MM.1S (cell line): ENCODE measurements at regions not wholly inside any gene's neighbourhood (a gene's known extent, or its start where the extent isn't known, plus 50 kb on each side); places are given as distances from the start of the nearest gene placed in this dataset.

Source experiments
- DNase-seq: peaks from one replicate; pipeline ENCODE4 v3.0.0-alpha.2; 2015
- H2AFZ ChIP-seq: fragments of 300-600 bp; sonication (generic); 2 replicates; pipeline ENCODE4 v1.6.0; 2016; ENCODE audit warnings: antibody characterized with exemption, low read length
- H3F3A ChIP-seq: fragments of 300-600 bp; sonication (generic); 2 replicates; pipeline ENCODE4 v1.6.1; 2016; ENCODE audit warnings: mild to moderate bottlenecking, antibody characterized with exemption, low read length, moderate library complexity, mixed read lengths; ENCODE audit not compliant: insufficient read depth
- H3K27ac ChIP-seq: fragments of 300-600 bp; sonication (generic); 2 replicates; pipeline ENCODE4 v1.5.1; 2016; ENCODE audit warnings: mild to moderate bottlenecking, low read length
- H3K27me3 ChIP-seq: fragments of 300-600 bp; sonication (generic); replicated peaks from 2 replicates; pipeline ENCODE4 v1.6.0; 2016; ENCODE audit warnings: low read length; ENCODE audit not compliant: insufficient read depth
- H3K36me3 ChIP-seq: fragments of 300-600 bp; sonication (generic); replicated peaks from 2 replicates; pipeline ENCODE4 v1.6.1; 2016; ENCODE audit warnings: mild to moderate bottlenecking, low read length, mixed read lengths; ENCODE audit not compliant: insufficient read depth
- H3K4me1 ChIP-seq: fragments of 300-600 bp; sonication (generic); 2 replicates; pipeline ENCODE4 v1.6.1; 2016; ENCODE audit warnings: low read length, mixed read lengths
- H3K4me2 ChIP-seq: fragments of 300-600 bp; sonication (generic); 2 replicates; pipeline ENCODE4 v1.6.0; 2016; ENCODE audit warnings: low read depth, low read length
- H3K4me3 ChIP-seq: fragments of 300-600 bp; sonication (generic); 2 replicates; pipeline ENCODE4 v1.5.1; 2016; ENCODE audit warnings: low read length, mixed read lengths
- H3K79me2 ChIP-seq: fragments of 300-600 bp; sonication (generic); 2 replicates; pipeline ENCODE4 v1.6.1; 2016; ENCODE audit warnings: mixed run types, low read length, mixed read lengths
- H3K9ac ChIP-seq: fragments of 300-600 bp; sonication (generic); 2 replicates; pipeline ENCODE4 v1.6.1; 2016; ENCODE audit warnings: low read length, mixed read lengths
- H3K9me2 ChIP-seq: fragments of 300-600 bp; sonication (generic); replicated peaks from 2 replicates; pipeline ENCODE4 v1.6.1; 2016; ENCODE audit warnings: mild to moderate bottlenecking, low read length, mixed read lengths; ENCODE audit not compliant: insufficient read depth
- H3K9me3 ChIP-seq: fragments of 300-600 bp; sonication (generic); replicated peaks from 2 replicates; pipeline ENCODE4 v1.6.1; 2016; ENCODE audit warnings: mild to moderate bottlenecking, low read length, mixed read lengths; ENCODE audit not compliant: insufficient read depth
- H4K20me1 ChIP-seq: fragments of 300-600 bp; sonication (generic); 2 replicates; pipeline ENCODE4 v1.6.1; 2016; ENCODE audit warnings: mild to moderate bottlenecking, low read length, moderate library complexity, mixed read lengths; ENCODE audit not compliant: insufficient read depth
- CTCF ChIP-seq: fragments of 300-600 bp; sonication (generic); IDR thresholded peaks from 2 replicates; pipeline ENCODE4 v1.5.1; 2016; ENCODE audit warnings: antibody characterized with exemption, low read length, mixed read lengths
- EZH2 ChIP-seq: fragments of 300-600 bp; sonication (generic); optimal IDR thresholded peaks from 2 replicates; pipeline ENCODE3; 2017; ENCODE audit warnings: low read depth, mild to moderate bottlenecking, antibody characterized with exemption, low read length, mixed read lengths
- EZH2phosphoT487 ChIP-seq: fragments of 300-600 bp; sonication (generic); IDR thresholded peaks from 2 replicates; pipeline ENCODE4 v1.6.1; 2018; ENCODE audit warnings: antibody characterized with exemption, low read length

GRCh38 chr2:146764301-146764700, 1080.5 kb upstream of the ACVR2A start:
- Histone ChIP-seq H3K9ac (no peak overlapping the region), H3K4me3 (no peak overlapping the region), H3K27me3 (no peaks in the 10 kb centered on the region), H3K4me1 (no peaks in the 10 kb centered on the region), H2AFZ (no peak overlapping the region), H3K27ac (no peak overlapping the region), H3F3A (no peaks in the 10 kb centered on the region), H3K9me3 (no peaks in the 10 kb centered on the region), H4K20me1 (no peaks in the 10 kb centered on the region), H3K4me2 (no peak overlapping the region), H3K79me2 (no peaks in the 10 kb centered on the region), H3K9me2 (no peaks in the 10 kb centered on the region), H3K36me3 (no peaks in the 10 kb centered on the region)
- DNase-seq, result no peak
- TF ChIP-seq CTCF, result no peak
- TF ChIP-seq EZH2, result no peak
- TF ChIP-seq EZH2phosphoT487, result no peak

- Histone ChIP-seq H3K4me3 (no peak overlapping the region), H3K4me1 (no peaks in the 10 kb centered on the region), H4K20me1 (no peaks in the 10 kb centered on the region), H3F3A (no peaks in the 10 kb centered on the region), H3K27me3 (no peaks in the 10 kb centered on the region), H2AFZ (no peak overlapping the region), H3K79me2 (no peaks in the 10 kb centered on the region), H3K9me3 (no peaks in the 10 kb centered on the region), H3K27ac (no peak overlapping the region), H3K9me2 (no peaks in the 10 kb centered on the region), H3K36me3 (no peaks in the 10 kb centered on the region), H3K4me2 (no peak overlapping the region), H3K9ac (no peak overlapping the region)
- TF ChIP-seq EZH2phosphoT487 (no peak), EZH2 (no peak), CTCF (no peak)
- no peak for DNase-seq
Observed at GRCh38 chr2:146762786-146763185, 1082.0 kb upstream of the ACVR2A start.

GRCh38 chr2:146754606-146755005, 1090.2 kb upstream of the ACVR2A start:
- Histone ChIP-seq H3K9ac (no peak overlapping the region), H3K79me2 (no peaks in the 10 kb centered on the region), H4K20me1 (no peaks in the 10 kb centered on the region), H2AFZ (no peak overlapping the region), H3K4me2 (no peak overlapping the region), H3K27ac (no peak overlapping the region), H3K4me3 (no peak overlapping the region), H3K9me2 (no peaks in the 10 kb centered on the region), H3K4me1 (no peaks in the 10 kb centered on the region), H3K9me3 (no peaks in the 10 kb centered on the region), H3K36me3 (no peaks in the 10 kb centered on the region), H3K27me3 (no peaks in the 10 kb centered on the region), H3F3A (no peaks in the 10 kb centered on the region)
- DNase-seq, result no peak
- no peak for TF ChIP-seq EZH2phosphoT487
- TF ChIP-seq CTCF, result no peak
- TF ChIP-seq EZH2, result no peak
